ENCODE measurements at regions not wholly inside any gene's neighbourhood (a gene's known extent, or its start where the extent isn't known, plus 50 kb on each side); places are given as distances from the start of the nearest gene placed in this dataset.
A peak's percentile ranks its signal among the peaks of the same experiment; 100 is the strongest.

DNA sequence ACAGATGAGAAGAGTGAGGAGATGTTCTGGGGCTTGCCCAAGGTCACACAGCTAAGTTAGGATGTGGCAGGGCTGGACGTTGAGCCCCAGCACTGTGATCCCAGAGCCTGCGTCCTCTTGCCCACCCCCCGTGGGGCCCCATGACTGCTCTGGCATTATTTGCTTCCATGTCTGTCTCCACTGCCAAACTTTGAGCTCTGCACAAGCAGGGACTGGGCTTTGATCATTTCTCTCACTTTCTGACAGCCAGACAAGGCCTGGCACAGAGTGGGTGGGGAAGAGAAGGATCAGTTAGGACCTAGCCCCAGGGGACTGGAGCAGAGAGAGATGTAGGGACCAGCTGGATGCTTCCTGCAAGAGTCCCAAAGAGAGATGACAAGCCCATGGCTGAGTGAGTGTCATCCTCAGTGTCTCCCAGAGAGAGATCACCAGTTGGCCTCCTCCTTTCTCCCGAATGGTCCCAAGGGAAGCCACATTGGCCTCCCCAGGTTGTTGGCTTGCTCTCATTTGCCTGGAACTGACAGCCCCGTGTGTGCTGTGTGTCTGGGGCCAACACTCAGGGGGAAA lies 126.7 kb upstream of the PWP1 start (continued):
- TF ChIP-seq ZNF468 (CRISPR knock-in tag; IDR thresholded peaks at IDR 0.05): no peak
- no peak for TF ChIP-seq ZBTB3 (CRISPR knock-in tag; IDR thresholded peaks at IDR 0.05; ENCODE audit: borderline replicate concordance, low read depth)
- no peak for TF ChIP-seq ZFP62 (CRISPR knock-in tag; IDR thresholded peaks at IDR 0.05)
- TF ChIP-seq NR1H2 (CRISPR knock-in tag; IDR thresholded peaks at IDR 0.05; ENCODE audit: borderline replicate concordance, low read depth): no peak
- TF ChIP-seq SSRP1 (CRISPR knock-in tag; IDR thresholded peaks at IDR 0.05): no peak
- TF ChIP-seq, protein P1, sequence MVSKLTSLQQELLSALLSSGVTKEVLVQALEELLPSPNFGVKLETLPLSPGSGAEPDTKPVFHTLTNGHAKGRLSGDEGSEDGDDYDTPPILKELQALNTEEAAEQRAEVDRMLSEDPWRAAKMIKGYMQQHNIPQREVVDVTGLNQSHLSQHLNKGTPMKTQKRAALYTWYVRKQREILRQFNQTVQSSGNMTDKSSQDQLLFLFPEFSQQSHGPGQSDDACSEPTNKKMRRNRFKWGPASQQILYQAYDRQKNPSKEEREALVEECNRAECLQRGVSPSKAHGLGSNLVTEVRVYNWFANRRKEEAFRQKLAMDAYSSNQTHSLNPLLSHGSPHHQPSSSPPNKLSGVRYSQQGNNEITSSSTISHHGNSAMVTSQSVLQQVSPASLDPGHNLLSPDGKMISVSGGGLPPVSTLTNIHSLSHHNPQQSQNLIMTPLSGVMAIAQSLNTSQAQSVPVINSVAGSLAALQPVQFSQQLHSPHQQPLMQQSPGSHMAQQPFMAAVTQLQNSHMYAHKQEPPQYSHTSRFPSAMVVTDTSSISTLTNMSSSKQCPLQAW (CRISPR knock-in tag; IDR thresholded peaks at IDR 0.05): peak; percentile 47; the same call in 1 of the 2 replicates
- no peak for TF ChIP-seq ZNF337 (CRISPR knock-in tag; IDR thresholded peaks at IDR 0.05; ENCODE audit: borderline replicate concordance, low read depth)
- TF ChIP-seq, protein P2, sequence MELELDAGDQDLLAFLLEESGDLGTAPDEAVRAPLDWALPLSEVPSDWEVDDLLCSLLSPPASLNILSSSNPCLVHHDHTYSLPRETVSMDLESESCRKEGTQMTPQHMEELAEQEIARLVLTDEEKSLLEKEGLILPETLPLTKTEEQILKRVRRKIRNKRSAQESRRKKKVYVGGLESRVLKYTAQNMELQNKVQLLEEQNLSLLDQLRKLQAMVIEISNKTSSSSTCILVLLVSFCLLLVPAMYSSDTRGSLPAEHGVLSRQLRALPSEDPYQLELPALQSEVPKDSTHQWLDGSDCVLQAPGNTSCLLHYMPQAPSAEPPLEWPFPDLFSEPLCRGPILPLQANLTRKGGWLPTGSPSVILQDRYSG (CRISPR knock-in tag; IDR thresholded peaks at IDR 0.05): no peak
- no peak for TF ChIP-seq PRDM4 (CRISPR knock-in tag; IDR thresholded peaks at IDR 0.05; ENCODE audit: borderline replicate concordance)
- TF ChIP-seq ARNTL (CRISPR knock-in tag; IDR thresholded peaks at IDR 0.05): no peak
- peak; percentile 60 for TF ChIP-seq TEAD3 (CRISPR knock-in tag; optimal IDR thresholded peaks at IDR 0.05; ENCODE audit: borderline replicate concordance)
- TF ChIP-seq ZNF672 (CRISPR knock-in tag; IDR thresholded peaks at IDR 0.05): no peak
- peak; percentile 51; the same call in 1 of the 2 replicates for TF ChIP-seq SKIL (CRISPR knock-in tag; IDR thresholded peaks at IDR 0.05; ENCODE audit: borderline replicate concordance)
- TF ChIP-seq HNRNPH1 (optimal IDR thresholded peaks at IDR 0.05; ENCODE audit: low read depth, low read length): no peak
- TF ChIP-seq RARA (CRISPR knock-in tag; IDR thresholded peaks at IDR 0.05): peak; percentile 48; the same call in 1 of the 2 replicates
- no peak for TF ChIP-seq CENPT (CRISPR knock-in tag; IDR thresholded peaks at IDR 0.05; ENCODE audit: low read depth)
- TF ChIP-seq NR3C1 (CRISPR knock-in tag; IDR thresholded peaks at IDR 0.05): no peak
- TF ChIP-seq, protein P3, sequence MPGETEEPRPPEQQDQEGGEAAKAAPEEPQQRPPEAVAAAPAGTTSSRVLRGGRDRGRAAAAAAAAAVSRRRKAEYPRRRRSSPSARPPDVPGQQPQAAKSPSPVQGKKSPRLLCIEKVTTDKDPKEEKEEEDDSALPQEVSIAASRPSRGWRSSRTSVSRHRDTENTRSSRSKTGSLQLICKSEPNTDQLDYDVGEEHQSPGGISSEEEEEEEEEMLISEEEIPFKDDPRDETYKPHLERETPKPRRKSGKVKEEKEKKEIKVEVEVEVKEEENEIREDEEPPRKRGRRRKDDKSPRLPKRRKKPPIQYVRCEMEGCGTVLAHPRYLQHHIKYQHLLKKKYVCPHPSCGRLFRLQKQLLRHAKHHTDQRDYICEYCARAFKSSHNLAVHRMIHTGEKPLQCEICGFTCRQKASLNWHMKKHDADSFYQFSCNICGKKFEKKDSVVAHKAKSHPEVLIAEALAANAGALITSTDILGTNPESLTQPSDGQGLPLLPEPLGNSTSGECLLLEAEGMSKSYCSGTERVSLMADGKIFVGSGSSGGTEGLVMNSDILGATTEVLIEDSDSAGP (CRISPR knock-in tag; IDR thresholded peaks at IDR 0.05; ENCODE audit: borderline replicate concordance): peak; percentile 30; the same call in 1 of the 2 replicates
- no peak for TF ChIP-seq ZNF546 (CRISPR knock-in tag; conservative IDR thresholded peaks at IDR 0.05)
- no peak for TF ChIP-seq FOSL1 (CRISPR knock-in tag; IDR thresholded peaks at IDR 0.05; ENCODE audit: borderline replicate concordance)
